HepG2 (cell line): ENCODE measurements at regions not wholly inside any gene's neighbourhood (a gene's known extent, or its start where the extent isn't known, plus 50 kb on each side); places are given as distances from the start of the nearest gene placed in this dataset.

Experiments
- JARID2 ChIP-seq: sonication (generic); formaldehyde crosslinking; IDR thresholded peaks from 2 replicates; pipeline ENCODE4 v1.8.1; 2023; ENCODE audit warnings: missing genetic modification reagents, inconsistent platforms; ENCODE audit not compliant: insufficient replicate concordance
- TF ChIP-seq, protein P1 (sequence below): sonication (generic); formaldehyde crosslinking; IDR thresholded peaks from 2 replicates; pipeline ENCODE4 v1.5.0; 2020; ENCODE audit warnings: mild to moderate bottlenecking, missing genetic modification reagents, moderate library complexity

- TF ChIP-seq JARID2 (CRISPR knock-in tag), result no peak
- TF ChIP-seq, protein P1, sequence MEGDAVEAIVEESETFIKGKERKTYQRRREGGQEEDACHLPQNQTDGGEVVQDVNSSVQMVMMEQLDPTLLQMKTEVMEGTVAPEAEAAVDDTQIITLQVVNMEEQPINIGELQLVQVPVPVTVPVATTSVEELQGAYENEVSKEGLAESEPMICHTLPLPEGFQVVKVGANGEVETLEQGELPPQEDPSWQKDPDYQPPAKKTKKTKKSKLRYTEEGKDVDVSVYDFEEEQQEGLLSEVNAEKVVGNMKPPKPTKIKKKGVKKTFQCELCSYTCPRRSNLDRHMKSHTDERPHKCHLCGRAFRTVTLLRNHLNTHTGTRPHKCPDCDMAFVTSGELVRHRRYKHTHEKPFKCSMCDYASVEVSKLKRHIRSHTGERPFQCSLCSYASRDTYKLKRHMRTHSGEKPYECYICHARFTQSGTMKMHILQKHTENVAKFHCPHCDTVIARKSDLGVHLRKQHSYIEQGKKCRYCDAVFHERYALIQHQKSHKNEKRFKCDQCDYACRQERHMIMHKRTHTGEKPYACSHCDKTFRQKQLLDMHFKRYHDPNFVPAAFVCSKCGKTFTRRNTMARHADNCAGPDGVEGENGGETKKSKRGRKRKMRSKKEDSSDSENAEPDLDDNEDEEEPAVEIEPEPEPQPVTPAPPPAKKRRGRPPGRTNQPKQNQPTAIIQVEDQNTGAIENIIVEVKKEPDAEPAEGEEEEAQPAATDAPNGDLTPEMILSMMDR, result no peak
Observed at GRCh38 chr4:188722911-188723310, 583.7 kb downstream of the TRIML1 start.
